ENCODE measurements at regions not wholly inside any gene's neighbourhood (a gene's known extent, or its start where the extent isn't known, plus 50 kb on each side); places are given as distances from the start of the nearest gene placed in this dataset.

- H3K9ac ChIP-seq (ENCODE audit: low read length): no peak overlapping the region
- no peak overlapping the region for H3K27ac ChIP-seq (ENCODE audit: low read length)
- H3K4me2 ChIP-seq (ENCODE audit: low read length): no peak overlapping the region
- H3K36me3 ChIP-seq (replicated peaks; ENCODE audit: low read depth, low read length): no peaks in the 10 kb centered on the region
- H3K9me3 ChIP-seq (ENCODE audit: insufficient read depth, low read length): no peaks in the 10 kb centered on the region
- TF ChIP-seq EZH2phosphoT487 (IDR thresholded peaks at IDR 0.05; ENCODE audit: low read depth): no peak
- no peak for TF ChIP-seq CTCF (IDR thresholded peaks at IDR 0.05; ENCODE audit: low read depth, low read length)
- H3K4me3 ChIP-seq (ENCODE audit: low read length): no peak overlapping the region
- H4K20me1 ChIP-seq (ENCODE audit: insufficient read depth, low read length): no peaks in the 10 kb centered on the region
- H3K4me1 ChIP-seq (ENCODE audit: low read length): no peaks in the 10 kb centered on the region
- H2AFZ ChIP-seq (ENCODE audit: low read depth, low read length): no peak overlapping the region
- no peaks in the 10 kb centered on the region for H3K79me2 ChIP-seq (ENCODE audit: low read length)
- H3K27me3 ChIP-seq (ENCODE audit: low read depth, low read length): no peaks in the 10 kb centered on the region
Observed at GRCh38 chr2:14915983-14916382, 283.5 kb downstream of the LRATD1 start.

- TF ChIP-seq CTCF (IDR thresholded peaks at IDR 0.05; ENCODE audit: low read depth, low read length): no peak
- TF ChIP-seq EZH2phosphoT487 (IDR thresholded peaks at IDR 0.05; ENCODE audit: low read depth): no peak
- Histone ChIP-seq H3K27me3 (ENCODE audit: low read depth, low read length) (no peaks in the 10 kb centered on the region), H3K79me2 (ENCODE audit: low read length) (no peaks in the 10 kb centered on the region), H3K27ac (ENCODE audit: low read length) (no peak overlapping the region), H4K20me1 (ENCODE audit: insufficient read depth, low read length) (no peaks in the 10 kb centered on the region), H3K36me3 (replicated peaks; ENCODE audit: low read depth, low read length) (no peaks in the 10 kb centered on the region), H2AFZ (ENCODE audit: low read depth, low read length) (no peak overlapping the region), H3K4me1 (ENCODE audit: low read length) (peaks cover 3% of the 10 kb centered on the region; the same call in 1 of the 2 replicates), H3K9ac (ENCODE audit: low read length) (no peak overlapping the region), H3K9me3 (ENCODE audit: insufficient read depth, low read length) (no peaks in the 10 kb centered on the region), H3K4me2 (ENCODE audit: low read length) (no peak overlapping the region), H3K4me3 (ENCODE audit: low read length) (no peak overlapping the region)
Observed at GRCh38 chr2:14923820-14924580, 291.5 kb downstream of the LRATD1 start.

GRCh38 chr2:14925471-14925870 is 293.0 kb downstream of the LRATD1 start:
- H4K20me1 ChIP-seq (ENCODE audit: insufficient read depth, low read length): no peaks in the 10 kb centered on the region
- H3K27me3 ChIP-seq (ENCODE audit: low read depth, low read length): no peaks in the 10 kb centered on the region
- H3K4me3 ChIP-seq (ENCODE audit: low read length): no peak overlapping the region
- H3K79me2 ChIP-seq (ENCODE audit: low read length): no peaks in the 10 kb centered on the region
- TF ChIP-seq CTCF (IDR thresholded peaks at IDR 0.05; ENCODE audit: low read depth, low read length) (no peak), EZH2phosphoT487 (IDR thresholded peaks at IDR 0.05; ENCODE audit: low read depth) (no peak)
- H3K9ac ChIP-seq (ENCODE audit: low read length): no peak overlapping the region
- no peaks in the 10 kb centered on the region for H3K9me3 ChIP-seq (ENCODE audit: insufficient read depth, low read length)
- no peak overlapping the region for H3K4me2 ChIP-seq (ENCODE audit: low read length)
- no peak overlapping the region for H2AFZ ChIP-seq (ENCODE audit: low read depth, low read length)
- no peak overlapping the region for H3K27ac ChIP-seq (ENCODE audit: low read length)
- H3K4me1 ChIP-seq (ENCODE audit: low read length): peaks cover 3% of the 10 kb centered on the region; the same call in 1 of the 2 replicates
- H3K36me3 ChIP-seq (replicated peaks; ENCODE audit: low read depth, low read length): no peaks in the 10 kb centered on the region

GRCh38 chr2:14927021-14927564 is 294.6 kb downstream of the LRATD1 start:
- Histone ChIP-seq H3K27ac (ENCODE audit: low read length) (no peak overlapping the region), H3K36me3 (replicated peaks; ENCODE audit: low read depth, low read length) (no peaks in the 10 kb centered on the region), H3K4me2 (ENCODE audit: low read length) (no peak overlapping the region), H3K9ac (ENCODE audit: low read length) (no peak overlapping the region), H3K4me1 (ENCODE audit: low read length) (peaks cover 3% of the 10 kb centered on the region; the same call in 1 of the 2 replicates), H4K20me1 (ENCODE audit: insufficient read depth, low read length) (no peaks in the 10 kb centered on the region), H3K9me3 (ENCODE audit: insufficient read depth, low read length) (no peaks in the 10 kb centered on the region), H3K4me3 (ENCODE audit: low read length) (no peak overlapping the region), H3K79me2 (ENCODE audit: low read length) (no peaks in the 10 kb centered on the region), H3K27me3 (ENCODE audit: low read depth, low read length) (no peaks in the 10 kb centered on the region), H2AFZ (ENCODE audit: low read depth, low read length) (no peak overlapping the region)
- TF ChIP-seq EZH2phosphoT487 (IDR thresholded peaks at IDR 0.05; ENCODE audit: low read depth) (no peak), CTCF (IDR thresholded peaks at IDR 0.05; ENCODE audit: low read depth, low read length) (no peak)
